NT2/D1 (cell line): ENCODE measurements at regions not wholly inside any gene's neighbourhood (a gene's known extent, or its start where the extent isn't known, plus 50 kb on each side); places are given as distances from the start of the nearest gene placed in this dataset.

Source experiments
- SUZ12 ChIP-seq: IDR thresholded peaks from 2 replicates; pipeline ENCODE4 v1.6.1; 2011; ENCODE audit not compliant: insufficient read length, insufficient read depth; ENCODE audit errors: extremely low read depth
- YY1 ChIP-seq: IDR thresholded peaks from 2 replicates; pipeline ENCODE4 v1.6.1; 2011; ENCODE audit not compliant: insufficient read length, insufficient read depth
- ZNF274 ChIP-seq: IDR thresholded peaks from 2 replicates; pipeline ENCODE4 v1.6.1; 2011; ENCODE audit warnings: mild to moderate bottlenecking, low read depth, low read length

- TF ChIP-seq YY1 (no peak), SUZ12 (no peak), ZNF274 (no peak)
These were observed 124.4 kb upstream of the MAP1B start for GRCh38 chr5:71982717-71983395.
